GM23248 (cell line): ENCODE measurements at regions not wholly inside any gene's neighbourhood (a gene's known extent, or its start where the extent isn't known, plus 50 kb on each side); places are given as distances from the start of the nearest gene placed in this dataset.

Experiments used
- DNase-seq: peaks from one replicate; pipeline ENCODE4 v3.0.0-alpha.2; 2015
- H2AFZ ChIP-seq: fragments of 200-600 bp; sonication (generic); 2 replicates; pipeline ENCODE4 v1.6.1; 2016; ENCODE audit warnings: antibody characterized with exemption
- H3F3A ChIP-seq: fragments of 200-600 bp; sonication (generic); 2 replicates; pipeline ENCODE4 v1.6.1; 2016; ENCODE audit warnings: mild to moderate bottlenecking, antibody characterized with exemption, mixed run types; ENCODE audit not compliant: insufficient read depth
- H3K27ac ChIP-seq: fragments of 200-600 bp; sonication (generic); 2 replicates; pipeline ENCODE4 v1.5.1; 2016; ENCODE audit warnings: mild to moderate bottlenecking
- H3K27me3 ChIP-seq: fragments of 200-600 bp; sonication (generic); replicated peaks from 2 replicates; pipeline ENCODE4 v1.6.1; 2016; ENCODE audit warnings: mild to moderate bottlenecking; ENCODE audit not compliant: insufficient read depth
- H3K36me3 ChIP-seq: fragments of 200-600 bp; sonication (generic); 2 replicates; pipeline ENCODE4 v1.6.1; 2016; ENCODE audit warnings: low read depth, mild to moderate bottlenecking
- H3K4me1 ChIP-seq: fragments of 200-600 bp; sonication (generic); 2 replicates; pipeline ENCODE4 v1.6.1; 2016; ENCODE audit warnings: mild to moderate bottlenecking; ENCODE audit not compliant: insufficient read depth
- H3K4me2 ChIP-seq: fragments of 200-600 bp; sonication (generic); one replicate; pipeline ENCODE4 v1.6.1; 2016; ENCODE audit warnings: mild to moderate bottlenecking; ENCODE audit not compliant: unreplicated experiment
- H3K4me3 ChIP-seq: fragments of 200-600 bp; sonication (generic); 2 replicates; pipeline ENCODE4 v1.5.1; 2016; ENCODE audit warnings: mild to moderate bottlenecking
- H3K79me2 ChIP-seq: fragments of 200-600 bp; sonication (generic); 2 replicates; pipeline ENCODE4 v1.6.1; 2016; ENCODE audit warnings: mild to moderate bottlenecking; ENCODE audit not compliant: insufficient read depth
- H3K9ac ChIP-seq: fragments of 200-600 bp; sonication (generic); 2 replicates; pipeline ENCODE4 v1.6.1; 2016; ENCODE audit warnings: mild to moderate bottlenecking
- H3K9me2 ChIP-seq: fragments of 200-600 bp; sonication (generic); 2 replicates; pipeline ENCODE4 v1.6.1; 2016; ENCODE audit warnings: mixed run types, mild to moderate bottlenecking, moderate library complexity; ENCODE audit not compliant: insufficient read depth
- H3K9me3 ChIP-seq: fragments of 200-600 bp; sonication (generic); one replicate; pipeline ENCODE4 v1.6.1; 2017; ENCODE audit warnings: low read depth
- H4K20me1 ChIP-seq: fragments of 200-600 bp; sonication (generic); 2 replicates; pipeline ENCODE4 v1.6.0; 2016; ENCODE audit not compliant: insufficient read depth
- EZH2 ChIP-seq: fragments of 200-600 bp; sonication (generic); IDR thresholded peaks from 2 replicates; pipeline ENCODE4 v1.6.1; 2018; ENCODE audit warnings: antibody characterized with exemption, mild to moderate bottlenecking; ENCODE audit not compliant: insufficient read depth, poor library complexity, severe bottlenecking
- EZH2phosphoT487 ChIP-seq: fragments of 200-600 bp; sonication (generic); IDR thresholded peaks from 2 replicates; pipeline ENCODE4 v1.6.1; 2018; ENCODE audit warnings: antibody characterized with exemption, moderate library complexity, mild to moderate bottlenecking, low read depth; ENCODE audit not compliant: insufficient read depth
- WGBS, 2 experiments: methylation state at CpG; one replicate each; pipeline ENCODE4 v1.1.6; 2015 to 2017; ENCODE audit warnings: low lambda C conversion rate in 2 of 2, low coverage in 1 of 2; ENCODE audit errors: missing lambda C conversion rate in 2 of 2; 5-methylcytosine and 5-hydroxymethylcytosine counted together
- in situ Hi-C: fragments of 300-500 bp; cut with MboI; formaldehyde crosslinking; loops from 2 replicates; pipeline ENCODE4 v1.15.0; 2020

DNA sequence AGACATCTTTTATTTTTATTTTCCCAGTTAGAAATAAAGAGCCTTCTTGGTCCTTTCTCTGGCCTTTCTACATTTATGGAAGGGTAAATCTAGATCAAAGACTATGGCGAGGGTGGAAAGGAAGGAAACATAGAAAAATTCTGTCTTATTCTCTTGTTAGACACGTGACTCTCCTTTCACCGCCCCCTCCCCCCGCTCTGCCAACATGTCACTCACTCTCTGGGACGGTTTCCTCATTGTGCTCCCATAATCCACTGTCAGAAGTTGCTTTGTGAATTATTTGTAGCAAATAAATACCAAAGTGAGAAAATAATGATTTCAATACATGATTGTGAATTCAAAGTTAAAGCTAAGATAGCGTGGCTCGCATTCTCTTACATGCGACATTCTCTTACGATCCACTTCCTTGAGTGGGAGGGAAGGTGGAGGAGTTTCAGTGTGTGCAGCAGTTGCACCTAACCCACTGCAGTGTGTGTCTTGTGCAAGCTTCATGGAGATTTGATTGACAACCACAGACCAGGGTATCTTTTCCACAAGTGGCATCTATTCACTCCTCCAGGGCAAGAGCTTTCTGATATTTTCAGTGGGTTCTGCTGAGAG is 423.0 kb upstream of the KIF2A start:
- H4K20me1 ChIP-seq, result no peaks in the 10 kb centered on the region
- 0 out of 2 replicates have a peak, but pooled peaks cover 4% of the 10 kb centered on the region for H3K4me1 ChIP-seq
- H3K36me3 ChIP-seq, result no peaks in the 10 kb centered on the region
- H2AFZ ChIP-seq, result no peak overlapping the region
- no peaks in the 10 kb centered on the region for H3K9me2 ChIP-seq
- no peak overlapping the region for H3K27ac ChIP-seq
- DNase-seq, result no peak
- H3K9ac ChIP-seq, result no peak overlapping the region
- WGBS, 2 experiments, result 55% methylated on average over 9 of the region's 9 CpGs
- H3F3A ChIP-seq, result no peaks in the 10 kb centered on the region
- TF ChIP-seq EZH2, result no peak
- no peak for TF ChIP-seq EZH2phosphoT487
- no peaks in the 10 kb centered on the region for H3K27me3 ChIP-seq
- no peaks in the 10 kb centered on the region for H3K9me3 ChIP-seq
- H3K4me2 ChIP-seq, result no peak overlapping the region
- in situ Hi-C loops, result no loop called here
- no peak overlapping the region for H3K4me3 ChIP-seq
- H3K79me2 ChIP-seq, result no peaks in the 10 kb centered on the region

DNA sequence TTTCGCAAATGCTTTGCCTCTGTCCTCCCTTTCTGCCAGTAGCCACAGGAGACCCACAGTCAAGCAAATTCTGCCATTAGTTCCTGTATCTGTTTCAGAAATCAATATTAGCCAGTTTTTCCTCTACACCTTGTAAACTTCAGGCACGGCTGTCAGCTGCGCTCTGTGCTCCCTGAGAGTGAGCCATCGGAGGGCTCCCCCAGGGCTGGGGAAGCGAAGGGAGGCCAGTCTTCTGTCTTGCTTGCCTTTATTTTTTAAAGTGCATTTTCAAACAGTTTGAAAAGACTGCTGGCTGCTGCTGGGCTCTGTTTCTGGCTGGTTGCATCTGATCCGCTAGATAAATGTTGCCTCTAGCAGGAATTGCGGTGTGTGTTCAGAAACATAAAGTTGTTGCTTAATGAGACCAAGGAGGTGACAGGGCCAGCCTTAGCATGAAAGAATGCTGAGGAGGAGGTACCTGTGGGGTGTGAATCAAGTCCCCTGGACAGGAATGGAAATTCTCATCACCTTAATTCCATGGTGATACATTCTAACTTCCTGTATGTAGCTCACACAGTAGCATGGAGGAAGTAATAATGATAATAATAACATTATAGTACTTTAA is 421.7 kb upstream of the KIF2A start:
- in situ Hi-C loops, result no loop called here
- H3K4me2 ChIP-seq, result no peak overlapping the region
- H3K9ac ChIP-seq, result no peak overlapping the region
- TF ChIP-seq EZH2, result no peak
- no peak for TF ChIP-seq EZH2phosphoT487
- H4K20me1 ChIP-seq, result no peaks in the 10 kb centered on the region
- H3K4me1 ChIP-seq, result 0 out of 2 replicates have a peak, but pooled peaks cover 4% of the 10 kb centered on the region
- 57% methylated on average over 7 of the region's 7 CpGs for WGBS, 2 experiments
- H3K79me2 ChIP-seq, result no peaks in the 10 kb centered on the region
- no peaks in the 10 kb centered on the region for H3K9me2 ChIP-seq
- no peaks in the 10 kb centered on the region for H3K9me3 ChIP-seq
- no peak for DNase-seq
- no peaks in the 10 kb centered on the region for H3K27me3 ChIP-seq
- H3K4me3 ChIP-seq, result no peak overlapping the region
- no peak overlapping the region for H3K27ac ChIP-seq
- H2AFZ ChIP-seq, result no peak overlapping the region
- H3K36me3 ChIP-seq, result no peaks in the 10 kb centered on the region
- H3F3A ChIP-seq, result no peaks in the 10 kb centered on the region

DNA sequence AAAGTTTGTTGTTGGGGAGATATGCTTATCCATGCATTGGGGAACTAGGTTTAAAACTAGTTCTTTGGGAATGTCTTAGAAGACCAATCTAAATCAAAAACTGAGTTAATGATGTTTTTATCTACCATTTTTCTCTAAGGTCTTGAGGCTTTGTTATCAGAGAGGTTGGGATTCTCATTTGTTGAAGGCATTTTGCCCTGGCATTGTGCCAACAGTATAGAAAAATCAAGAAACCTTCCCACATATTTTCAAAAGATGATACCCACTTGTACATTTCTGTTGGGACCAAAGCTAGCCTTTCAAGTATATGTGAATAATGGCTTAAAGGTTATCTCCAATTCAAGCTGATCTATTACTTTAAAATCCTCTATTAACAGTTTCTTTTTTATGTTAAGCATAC is 419.8 kb upstream of the KIF2A start:
- no peak for TF ChIP-seq EZH2
- no peak for TF ChIP-seq EZH2phosphoT487
- H2AFZ ChIP-seq, result no peak overlapping the region
- H3K4me1 ChIP-seq, result 0 out of 2 replicates have a peak, but pooled peaks cover 4% of the 10 kb centered on the region
- no peaks in the 10 kb centered on the region for H3K9me3 ChIP-seq
- no peaks in the 10 kb centered on the region for H3K79me2 ChIP-seq
- DNase-seq, result no peak
- no peaks in the 10 kb centered on the region for H3K36me3 ChIP-seq
- H3K4me2 ChIP-seq, result no peak overlapping the region
- H4K20me1 ChIP-seq, result no peaks in the 10 kb centered on the region
- no peaks in the 10 kb centered on the region for H3K9me2 ChIP-seq
- no peak overlapping the region for H3K27ac ChIP-seq
- no peak overlapping the region for H3K4me3 ChIP-seq
- no peak overlapping the region for H3K9ac ChIP-seq
- no peaks in the 10 kb centered on the region for H3K27me3 ChIP-seq
- in situ Hi-C loops, result no loop called here
- no peaks in the 10 kb centered on the region for H3F3A ChIP-seq

DNA sequence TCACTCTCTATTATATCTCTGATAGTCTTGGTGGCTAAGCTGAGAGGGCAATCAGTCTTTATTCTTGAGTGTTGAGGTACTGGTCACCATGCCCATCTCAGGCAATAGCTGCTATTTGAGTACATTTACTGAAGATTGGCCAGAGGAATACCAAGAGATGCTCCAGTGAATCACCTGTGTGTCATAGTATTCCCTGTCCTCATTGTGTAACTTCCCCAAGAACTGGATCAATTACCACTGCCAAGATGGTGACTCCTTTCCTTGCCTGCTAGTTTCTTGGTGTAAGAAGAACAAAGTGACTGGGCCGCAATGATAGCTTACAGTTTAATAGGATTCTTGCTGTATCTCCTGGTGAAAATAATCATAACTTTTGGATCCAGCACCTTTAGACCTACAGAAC is 418.7 kb upstream of the KIF2A start:
- in situ Hi-C loops, result no loop called here
- Histone ChIP-seq H3K79me2 (no peaks in the 10 kb centered on the region), H3K9ac (no peak overlapping the region), H3K9me2 (no peaks in the 10 kb centered on the region), H2AFZ (no peak overlapping the region), H3K4me2 (no peak overlapping the region), H3K27me3 (no peaks in the 10 kb centered on the region), H4K20me1 (no peaks in the 10 kb centered on the region), H3K27ac (no peak overlapping the region), H3K9me3 (no peaks in the 10 kb centered on the region), H3K36me3 (no peaks in the 10 kb centered on the region), H3K4me1 (no peaks in the 10 kb centered on the region), H3K4me3 (no peak overlapping the region), H3F3A (no peaks in the 10 kb centered on the region)
- TF ChIP-seq EZH2 (no peak), EZH2phosphoT487 (no peak)
- DNase-seq, result no peak
- 60 to 71% methylated on average over 1 of the region's 1 CpG for WGBS, 2 experiments
